Endodermal cell (in vitro differentiated cells): ENCODE measurements at regions not wholly inside any gene's neighbourhood (a gene's known extent, or its start where the extent isn't known, plus 50 kb on each side); places are given as distances from the start of the nearest gene placed in this dataset.
A peak's percentile ranks its signal among the peaks of the same experiment; 100 is the strongest.

Experiments
- DNase-seq: peaks from one replicate; pipeline ENCODE4 v3.0.0-alpha.2; 2017
- H3K27ac ChIP-seq: 2 replicates; pipeline ENCODE4 v1.5.1; 2013; ENCODE audit warnings: mild to moderate bottlenecking, low read depth, low read length, moderate library complexity
- H3K27me3 ChIP-seq: 2 replicates; pipeline ENCODE4 v1.6.1; 2013; ENCODE audit warnings: mild to moderate bottlenecking, low read length, moderate library complexity; ENCODE audit not compliant: insufficient read depth, control insufficient read depth, poor library complexity, severe bottlenecking
- H3K36me3 ChIP-seq: 2 replicates; pipeline ENCODE4 v1.7.0; 2013; ENCODE audit warnings: mild to moderate bottlenecking, low read length, moderate library complexity; ENCODE audit not compliant: control insufficient read depth, insufficient read depth
- H3K4me1 ChIP-seq: one replicate; pipeline ENCODE4 v1.7.0; 2013; ENCODE audit warnings: low read length; ENCODE audit not compliant: control insufficient read depth, insufficient read depth
- H3K4me3 ChIP-seq: 2 replicates; pipeline ENCODE4 v1.5.1; 2013; ENCODE audit warnings: mild to moderate bottlenecking, low read length, moderate library complexity
- H3K9ac ChIP-seq: 2 replicates; pipeline ENCODE4 v1.6.1; 2013; ENCODE audit warnings: mild to moderate bottlenecking, low read length, moderate library complexity; ENCODE audit not compliant: poor library complexity, severe bottlenecking; ENCODE audit errors: extremely low read depth
- H3K9me3 ChIP-seq: 2 replicates; pipeline ENCODE4 v1.6.1; 2013; ENCODE audit warnings: mild to moderate bottlenecking, low read length, moderate library complexity; ENCODE audit not compliant: control insufficient read depth
- H3K27ac Mint-ChIP-seq: 2 replicates; pipeline ENCODE4 v1.8.0; 2020; ENCODE audit warnings: mixed read lengths
- H3K27me3 Mint-ChIP-seq: 2 replicates; pipeline ENCODE4 v1.8.0; 2021; ENCODE audit warnings: mild to moderate bottlenecking, mixed read lengths; ENCODE audit not compliant: insufficient read depth
- H3K36me3 Mint-ChIP-seq: 2 replicates; pipeline ENCODE4 v1.8.0; 2020; ENCODE audit warnings: low read depth, mixed read lengths
- H3K4me1 Mint-ChIP-seq: 2 replicates; pipeline ENCODE4 v1.8.0; 2020; ENCODE audit warnings: mixed read lengths
- H3K4me3 Mint-ChIP-seq: 2 replicates; pipeline ENCODE4 v1.8.0; 2020; ENCODE audit warnings: mild to moderate bottlenecking, moderate library complexity, mixed read lengths
- H3K9me3 Mint-ChIP-seq: 2 replicates; pipeline ENCODE4 v1.8.0; 2020; ENCODE audit warnings: mild to moderate bottlenecking, mixed read lengths
- WGBS, 2 experiments: methylation state at CpG; one replicate each; pipeline versions ENCODE4 v1.1.5 to v1.1.7; 2013; ENCODE audit warnings: missing lambda C conversion rate in 2 of 2, mixed read lengths in 1 of 2; ENCODE audit not compliant: insufficient coverage in 1 of 2, insufficient read length in 1 of 2; 5-methylcytosine and 5-hydroxymethylcytosine counted together
- TF ChIP-seq, protein P1 (sequence below): fragments of 200-600 bp; sonication (generic); conservative IDR thresholded peaks from 2 replicates; pipeline ENCODE4 v1.5.0; 2021; ENCODE audit warnings: antibody characterized with exemption, mild to moderate bottlenecking

DNA sequence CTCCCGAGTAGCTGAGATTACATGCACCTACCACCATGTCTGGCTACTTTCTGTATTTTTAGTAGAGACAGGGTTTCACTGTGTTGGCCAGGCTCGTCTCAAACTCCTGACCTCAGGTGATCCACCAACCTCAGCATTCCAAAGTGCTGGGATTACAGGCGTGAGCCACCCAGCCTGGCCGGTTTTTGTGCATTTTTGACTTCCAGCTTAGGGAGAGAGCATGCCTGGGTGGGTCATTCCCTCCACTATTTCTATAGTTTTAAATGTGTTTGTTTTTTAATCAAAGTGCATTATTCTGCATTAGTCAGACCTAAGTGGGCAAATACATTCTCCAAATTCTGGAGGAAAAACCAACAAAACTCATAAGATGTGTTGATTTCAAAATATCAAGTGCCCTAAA lies 207.4 kb upstream of the NRIP1 start:
- TF ChIP-seq, protein P1, sequence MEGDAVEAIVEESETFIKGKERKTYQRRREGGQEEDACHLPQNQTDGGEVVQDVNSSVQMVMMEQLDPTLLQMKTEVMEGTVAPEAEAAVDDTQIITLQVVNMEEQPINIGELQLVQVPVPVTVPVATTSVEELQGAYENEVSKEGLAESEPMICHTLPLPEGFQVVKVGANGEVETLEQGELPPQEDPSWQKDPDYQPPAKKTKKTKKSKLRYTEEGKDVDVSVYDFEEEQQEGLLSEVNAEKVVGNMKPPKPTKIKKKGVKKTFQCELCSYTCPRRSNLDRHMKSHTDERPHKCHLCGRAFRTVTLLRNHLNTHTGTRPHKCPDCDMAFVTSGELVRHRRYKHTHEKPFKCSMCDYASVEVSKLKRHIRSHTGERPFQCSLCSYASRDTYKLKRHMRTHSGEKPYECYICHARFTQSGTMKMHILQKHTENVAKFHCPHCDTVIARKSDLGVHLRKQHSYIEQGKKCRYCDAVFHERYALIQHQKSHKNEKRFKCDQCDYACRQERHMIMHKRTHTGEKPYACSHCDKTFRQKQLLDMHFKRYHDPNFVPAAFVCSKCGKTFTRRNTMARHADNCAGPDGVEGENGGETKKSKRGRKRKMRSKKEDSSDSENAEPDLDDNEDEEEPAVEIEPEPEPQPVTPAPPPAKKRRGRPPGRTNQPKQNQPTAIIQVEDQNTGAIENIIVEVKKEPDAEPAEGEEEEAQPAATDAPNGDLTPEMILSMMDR = no peak
- no peak overlapping the region for H3K27ac Mint-ChIP-seq
- Histone ChIP-seq H3K36me3 (no peaks in the 10 kb centered on the region), H3K4me1 (peaks cover 5% of the 10 kb centered on the region), H3K4me3 (no peak overlapping the region), H3K27me3 (no peaks in the 10 kb centered on the region), H3K9me3 (no peaks in the 10 kb centered on the region), H3K9ac (no peak overlapping the region), H3K27ac (no peak overlapping the region)
- H3K4me3 Mint-ChIP-seq = no peak overlapping the region
- H3K4me1 Mint-ChIP-seq = peaks cover 23% of the 10 kb centered on the region
- no peak for DNase-seq
- WGBS, 2 experiments = 92 to 100% methylated on average over 1 to 4 of the region's 4 CpGs
- no peaks in the 10 kb centered on the region for H3K36me3 Mint-ChIP-seq
- no peaks in the 10 kb centered on the region for H3K9me3 Mint-ChIP-seq
- peaks cover 5% of the 10 kb centered on the region for H3K27me3 Mint-ChIP-seq

DNA sequence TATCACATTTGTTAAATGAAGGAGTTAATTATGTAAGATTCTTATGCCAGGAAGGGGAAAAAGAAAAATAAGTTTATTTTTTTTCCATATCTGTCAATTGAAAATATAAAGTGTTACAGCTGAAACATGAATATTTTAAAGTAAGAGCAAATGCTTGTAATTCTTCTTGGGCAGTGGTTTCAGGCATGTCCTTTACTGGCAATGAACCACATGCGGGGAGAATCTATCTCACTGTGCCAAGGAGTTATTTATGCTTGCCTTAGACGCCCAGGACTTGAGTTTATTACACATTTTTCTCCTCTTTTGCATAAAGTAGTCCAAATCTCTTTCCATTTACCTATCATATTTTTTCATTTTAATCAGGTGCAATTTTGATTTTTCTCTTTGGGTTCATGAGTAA lies 207.8 kb upstream of the NRIP1 start:
- 89 to 100% methylated on average over 2 of the region's 2 CpGs for WGBS, 2 experiments
- no peak overlapping the region for H3K27ac ChIP-seq
- Mint-ChIP-seq H3K36me3 (no peaks in the 10 kb centered on the region), H3K4me3 (no peak overlapping the region), H3K27ac (no peak overlapping the region), H3K9me3 (no peaks in the 10 kb centered on the region), H3K4me1 (peaks cover 23% of the 10 kb centered on the region), H3K27me3 (peaks cover 5% of the 10 kb centered on the region)
- TF ChIP-seq, protein P1 = no peak
- no peak for DNase-seq
- peaks cover 5% of the 10 kb centered on the region for H3K4me1 ChIP-seq
- H3K27me3 ChIP-seq = no peaks in the 10 kb centered on the region
- no peak overlapping the region for H3K9ac ChIP-seq
- H3K4me3 ChIP-seq = no peak overlapping the region
- no peaks in the 10 kb centered on the region for H3K36me3 ChIP-seq
- H3K9me3 ChIP-seq = no peaks in the 10 kb centered on the region

DNA sequence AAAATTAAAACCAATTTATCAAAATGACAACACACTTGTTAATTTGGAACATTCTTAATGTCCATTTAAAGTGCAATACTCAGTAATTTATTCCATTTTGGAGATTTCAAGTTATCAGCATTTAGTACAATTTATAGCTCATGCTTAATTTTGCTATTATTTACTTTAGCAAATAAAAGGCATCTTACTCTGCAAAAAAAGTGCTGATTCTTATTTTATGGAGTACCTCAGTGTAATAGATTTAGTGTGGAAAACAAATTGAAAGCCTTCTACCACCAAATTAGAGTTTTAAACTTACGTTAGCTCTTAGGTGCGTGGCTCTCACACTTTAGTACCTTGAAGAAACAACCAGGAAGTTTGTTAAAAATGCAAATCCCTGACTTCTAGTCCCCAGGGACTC lies 208.4 kb upstream of the NRIP1 start:
- H3K27ac ChIP-seq = no peak overlapping the region
- H3K36me3 Mint-ChIP-seq = no peaks in the 10 kb centered on the region
- peak overlapping the region; percentile 2 for H3K4me3 ChIP-seq
- no peaks in the 10 kb centered on the region for H3K36me3 ChIP-seq
- H3K4me1 Mint-ChIP-seq = peaks cover 23% of the 10 kb centered on the region
- H3K4me1 ChIP-seq = peaks cover 5% of the 10 kb centered on the region
- WGBS, 2 experiments = 42% methylated on average over 2 of the region's 2 CpGs; no CpG with 5 or more reads in 1 of the 2 experiments
- H3K9me3 Mint-ChIP-seq = no peaks in the 10 kb centered on the region
- TF ChIP-seq, protein P1 = no peak
- no peak overlapping the region for H3K27ac Mint-ChIP-seq
- no peaks in the 10 kb centered on the region for H3K27me3 ChIP-seq
- DNase-seq = no peak
- H3K9ac ChIP-seq = no peak overlapping the region
- no peak overlapping the region for H3K4me3 Mint-ChIP-seq
- peaks cover 5% of the 10 kb centered on the region for H3K27me3 Mint-ChIP-seq
- H3K9me3 ChIP-seq = no peaks in the 10 kb centered on the region
